ENCODE measurements at regions not wholly inside any gene's neighbourhood (a gene's known extent, or its start where the extent isn't known, plus 50 kb on each side); places are given as distances from the start of the nearest gene placed in this dataset.

DNA sequence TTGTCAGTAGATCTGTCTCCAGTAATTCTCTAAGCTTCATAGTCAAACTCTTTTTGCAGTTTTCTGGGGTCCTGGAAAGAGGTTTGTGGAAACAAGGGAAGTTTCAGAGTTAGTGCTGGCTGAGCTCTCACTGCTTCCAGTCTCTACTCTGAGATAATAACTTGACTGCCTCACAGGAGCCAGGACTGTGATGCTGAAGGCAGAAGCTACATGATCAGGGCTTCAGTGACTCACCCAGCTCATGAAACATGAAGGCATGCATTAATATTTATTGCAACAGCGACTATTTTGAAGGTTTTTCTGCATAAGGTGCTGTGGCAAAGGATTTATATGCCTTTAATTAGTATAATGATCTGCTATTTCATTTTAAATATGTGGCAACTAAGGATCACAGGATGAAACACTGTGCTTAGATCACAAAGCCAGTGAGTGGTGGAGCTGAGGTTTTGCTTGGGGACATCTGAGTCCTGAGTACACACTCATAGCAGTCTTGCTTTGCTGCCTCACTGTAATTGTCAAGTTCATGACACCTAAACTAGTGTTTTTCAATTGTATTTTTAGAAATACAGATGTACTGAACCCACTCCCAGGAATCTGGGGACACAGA, 448.4 kb upstream of the GCFC2 start:
- TF ChIP-seq POLR2A (IDR thresholded peaks at IDR 0.05; ENCODE audit: low read length) (no peak), GATA1 (IDR thresholded peaks at IDR 0.05; ENCODE audit: low read depth, low read length) (no peak)

Measured in erythroblast (primary cell).